ENCODE measurements at regions not wholly inside any gene's neighbourhood (a gene's known extent, or its start where the extent isn't known, plus 50 kb on each side); places are given as distances from the start of the nearest gene placed in this dataset.

GRCh38 chr1:221109930-221110329 is 230.7 kb downstream of the HLX start:
- Histone ChIP-seq H3K4me1 (ENCODE audit: control insufficient read depth, insufficient read depth, low read length) (no peaks in the 10 kb centered on the region), H2AFZ (ENCODE audit: control insufficient read depth, low read depth, low read length) (no peak overlapping the region), H3K79me2 (ENCODE audit: control insufficient read depth, insufficient read depth, low read length) (no peaks in the 10 kb centered on the region), H3K36me3 (ENCODE audit: control insufficient read depth in 2 of 2, insufficient read depth in 2 of 2, low read length in 1 of 2) (no peaks in the 10 kb centered on the region), H3K27me3 (replicated peaks in 1 of 2; ENCODE audit: control insufficient read depth in 2 of 2, insufficient read depth in 2 of 2, low read length in 1 of 2) (no peaks in the 10 kb centered on the region), H3K27ac (ENCODE audit: control insufficient read depth, insufficient read depth) (no peak overlapping the region), H4K20me1 (ENCODE audit: control insufficient read depth, insufficient read depth) (no peaks in the 10 kb centered on the region), H3K9ac (ENCODE audit: control insufficient read depth, insufficient read depth, low read length) (no peak overlapping the region), H3K9me3 (replicated peaks; ENCODE audit: control insufficient read depth, insufficient read depth, low read length) (no peaks in the 10 kb centered on the region), H3K4me3 (no peak overlapping the region), H3K4me2 (ENCODE audit: control insufficient read depth, insufficient read depth) (no peak overlapping the region)
- FAIRE-seq (no peak), ATAC-seq (no peak), DNase-seq (ENCODE audit: low read depth, low spot score) (no peak)
- ChIA-PET SMC1A (ENCODE audit: uncharacterized antibody, unreplicated experiment) (interaction anchor here (0.6 to 1.0 kb wide), 2 partner anchors 10 to 44 kb away, joined by 3 read pairs; no protein-coding TSS in a partner anchor), POLR2A (no interaction called here), RAD21 (ENCODE audit: unreplicated experiment) (interaction anchor here (2.0 kb wide), 1 partner anchor 12 kb away, joined by 4 read pairs; no protein-coding TSS in a partner anchor), CTCF (interaction anchor here (1.0 to 1.3 kb wide), 2 partner anchors 13 to 94 kb away, joined by 3 to 5 read pairs; no protein-coding TSS in a partner anchor)
- BruUV-seq (replicated peaks): no TSS peak
- in situ Hi-C loops (cut with MboI): no loop called here
- intact Hi-C loops (cut with micrococcal nuclease; ENCODE audit: unreplicated experiment): no loop called here
- TF ChIP-seq SMARCA5 (IDR thresholded peaks at IDR 0.05) (no peak), CEBPB (IDR thresholded peaks at IDR 0.05; ENCODE audit: borderline replicate concordance in 1 of 2, low read depth in 2 of 2, low read length in 2 of 2) (no peak), RUNX3 (IDR thresholded peaks at IDR 0.05; ENCODE audit: low read length) (no peak), RBBP5 (conservative IDR thresholded peaks at IDR 0.05) (no peak), BHLHE40 (IDR thresholded peaks at IDR 0.05; ENCODE audit: borderline replicate concordance in 1 of 2, low read depth in 2 of 2, low read length in 1 of 2) (no peak), HCFC1 (IDR thresholded peaks at IDR 0.05; ENCODE audit: low read length) (no peak), POLR2AphosphoS2 (IDR thresholded peaks at IDR 0.05; ENCODE audit: low read depth, low read length) (no peak), NFXL1 (IDR thresholded peaks at IDR 0.05; ENCODE audit: borderline replicate concordance) (no peak)

- BruUV-seq (replicated peaks): no TSS peak
- H3K27ac ChIP-seq (ENCODE audit: control insufficient read depth, insufficient read depth): no peak overlapping the region
- DNase-seq (ENCODE audit: low read depth, low spot score) (no peak), ATAC-seq (no peak), FAIRE-seq (no peak)
- no peak overlapping the region for H3K4me3 ChIP-seq
- ChIA-PET CTCF (interaction anchor here (0.9 to 2.4 kb wide), 7 partner anchors 8 to 87 kb away, joined by 3 to 10 read pairs (median 3); no protein-coding TSS in a partner anchor), RAD21 (ENCODE audit: unreplicated experiment) (interaction anchor here (0.9 to 1.8 kb wide), 7 partner anchors 13 to 238 kb away, joined by 3 to 6 read pairs (median 3); partner anchors contain the start of gene HLX), POLR2A (no interaction called here), SMC1A (ENCODE audit: uncharacterized antibody, unreplicated experiment) (interaction anchor here (0.8 to 2.6 kb wide), 10 partner anchors 8 to 86 kb away, joined by 3 to 10 read pairs (median 5); no protein-coding TSS in a partner anchor)
- 0% methylated on average over 1 of the region's 1 CpG for whole genome bisulfite sequencing (ENCODE audit: insufficient coverage, insufficient replicate concordance, low lambda C conversion rate, missing lambda C conversion rate)
- intact Hi-C loops (cut with micrococcal nuclease; ENCODE audit: unreplicated experiment): no loop called here
- in situ Hi-C loops (cut with MboI): no loop called here
- no peaks in the 10 kb centered on the region for H3K36me3 ChIP-seq (ENCODE audit: control insufficient read depth in 2 of 2, insufficient read depth in 2 of 2, low read length in 1 of 2)
- H3K27me3 ChIP-seq (replicated peaks in 1 of 2; ENCODE audit: control insufficient read depth in 2 of 2, insufficient read depth in 2 of 2, low read length in 1 of 2): no peaks in the 10 kb centered on the region
- H3K4me1 ChIP-seq (ENCODE audit: control insufficient read depth, insufficient read depth, low read length): no peaks in the 10 kb centered on the region
- no peaks in the 10 kb centered on the region for H4K20me1 ChIP-seq (ENCODE audit: control insufficient read depth, insufficient read depth)
- no peaks in the 10 kb centered on the region; the same call in 1 of the 3 replicates for H3K9me3 ChIP-seq (replicated peaks; ENCODE audit: control insufficient read depth, insufficient read depth, low read length)
- no peak overlapping the region for H2AFZ ChIP-seq (ENCODE audit: control insufficient read depth, low read depth, low read length)
- no peak overlapping the region for H3K4me2 ChIP-seq (ENCODE audit: control insufficient read depth, insufficient read depth)
- H3K79me2 ChIP-seq (ENCODE audit: control insufficient read depth, insufficient read depth, low read length): no peaks in the 10 kb centered on the region
- H3K9ac ChIP-seq (ENCODE audit: control insufficient read depth, insufficient read depth, low read length): no peak overlapping the region
- no peak for TF ChIP-seq CBX3 (IDR thresholded peaks at IDR 0.05; ENCODE audit: borderline replicate concordance, low read depth)
- TF ChIP-seq ZNF592 (IDR thresholded peaks at IDR 0.05): no peak
- TF ChIP-seq RFX5 (IDR thresholded peaks at IDR 0.05; ENCODE audit: low read depth, low read length): no peak
- no peak for TF ChIP-seq ETV6 (conservative IDR thresholded peaks at IDR 0.05 in 1 of 2, IDR thresholded peaks at IDR 0.05 in 1 of 2; ENCODE audit: borderline replicate concordance in 1 of 2, low read depth in 1 of 2)
- TF ChIP-seq CEBPB (IDR thresholded peaks at IDR 0.05; ENCODE audit: borderline replicate concordance in 1 of 2, low read depth in 2 of 2, low read length in 2 of 2): no peak
- no peak for TF ChIP-seq CREM (IDR thresholded peaks at IDR 0.05; ENCODE audit: low read depth)
- no peak for TF ChIP-seq ZNF274 (IDR thresholded peaks at IDR 0.05; ENCODE audit: insufficient read depth, insufficient read length)
- TF ChIP-seq SRF (IDR thresholded peaks at IDR 0.05; ENCODE audit: low read depth in 2 of 2, low read length in 2 of 2): no peak
- TF ChIP-seq CREB1 (IDR thresholded peaks at IDR 0.05; ENCODE audit: low read depth): no peak
Measured at GRCh38 chr1:221117133-221117532, 237.9 kb downstream of the HLX start.
